ENCODE measurements at regions not wholly inside any gene's neighbourhood (a gene's known extent, or its start where the extent isn't known, plus 50 kb on each side); places are given as distances from the start of the nearest gene placed in this dataset.
"Not testable (repeated sequence)": the region's sequence is repeated elsewhere in the genome, so short reads cannot be mapped to it uniquely, and the experiment has no call there.

GRCh38 chr2:87496036-87497006, 251.6 kb upstream of the PLGLB2 start:
- DNase-seq, result peak; percentile 32

- DNase-seq, result not testable (repeated sequence)
Observed at GRCh38 chr2:87497135-87497534, 250.8 kb upstream of the PLGLB2 start.

GRCh38 chr2:87497700-87498099, 250.2 kb upstream of the PLGLB2 start:
- DNase-seq, result not testable (repeated sequence)

- not testable (repeated sequence) for DNase-seq
Observed at GRCh38 chr2:87498169-87498853, 249.6 kb upstream of the PLGLB2 start.

GRCh38 chr2:87498854-87499238, 249.0 kb upstream of the PLGLB2 start:
- DNase-seq, result not testable (repeated sequence)

GRCh38 chr2:87499860-87500259, 248.0 kb upstream of the PLGLB2 start:
- not testable (repeated sequence) for DNase-seq

- peak; percentile 5 for DNase-seq
Observed at GRCh38 chr2:87500421-87500820, 247.5 kb upstream of the PLGLB2 start.

- not testable (repeated sequence) for DNase-seq
Observed at GRCh38 chr2:87500951-87501350, 246.9 kb upstream of the PLGLB2 start.

GRCh38 chr2:87502948-87503347, 244.9 kb upstream of the PLGLB2 start:
- DNase-seq, result not testable (repeated sequence)

GRCh38 chr2:87505239-87505638, 242.6 kb upstream of the PLGLB2 start:
- DNase-seq, result not testable (repeated sequence)

- DNase-seq, result not testable (repeated sequence)
Observed at GRCh38 chr2:87505909-87506308, 242.0 kb upstream of the PLGLB2 start.

- not testable (repeated sequence) for DNase-seq
Observed at GRCh38 chr2:87507378-87508348, 240.2 kb upstream of the PLGLB2 start.

GRCh38 chr2:87511195-87511778, 236.6 kb upstream of the PLGLB2 start:
- not testable (repeated sequence) for DNase-seq

GRCh38 chr2:87512864-87513530, 234.9 kb upstream of the PLGLB2 start:
- not testable (repeated sequence) for DNase-seq

- DNase-seq, result not testable (repeated sequence)
Observed at GRCh38 chr2:87514034-87514433, 233.9 kb upstream of the PLGLB2 start.

GRCh38 chr2:87514515-87514914, 233.4 kb upstream of the PLGLB2 start:
- not testable (repeated sequence) for DNase-seq

GRCh38 chr2:87515226-87515625, 232.7 kb upstream of the PLGLB2 start:
- not testable (repeated sequence) for DNase-seq

GRCh38 chr2:87515875-87516274, 232.0 kb upstream of the PLGLB2 start:
- not testable (repeated sequence) for DNase-seq

GRCh38 chr2:87516369-87516967, 231.4 kb upstream of the PLGLB2 start:
- not testable (repeated sequence) for DNase-seq

- not testable (repeated sequence) for DNase-seq
Observed at GRCh38 chr2:87517438-87517837, 230.4 kb upstream of the PLGLB2 start.

GRCh38 chr2:87518066-87518465, 229.8 kb upstream of the PLGLB2 start:
- DNase-seq, result not testable (repeated sequence)

Measured in fibroblast of skin of abdomen (primary cell).